ENCODE measurements at regions not wholly inside any gene's neighbourhood (a gene's known extent, or its start where the extent isn't known, plus 50 kb on each side); places are given as distances from the start of the nearest gene placed in this dataset.

DNA sequence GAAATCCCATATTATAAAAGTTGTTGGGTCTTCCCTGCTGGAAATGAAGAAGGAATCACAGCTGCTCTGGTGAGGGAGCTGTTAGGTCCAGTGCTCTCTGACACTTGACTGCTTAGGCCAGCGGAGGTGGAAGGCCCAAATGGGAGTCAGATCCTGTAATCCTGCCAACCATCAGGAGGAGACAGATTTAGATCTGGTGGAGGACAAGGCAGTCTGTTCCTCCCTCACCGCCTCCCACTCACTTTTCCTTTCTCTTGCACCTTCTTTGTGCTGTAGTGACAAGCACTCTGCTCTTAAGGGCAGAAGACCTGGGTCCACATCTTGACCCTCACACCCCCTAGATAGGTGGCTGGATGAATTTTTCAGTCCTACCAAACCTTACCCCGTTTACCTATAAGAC is 59.7 kb upstream of the CHST1 start:
- no peak for TF ChIP-seq EP300 (conservative IDR thresholded peaks at IDR 0.05; ENCODE audit: poor library complexity, severe bottlenecking)
- no peak for TF ChIP-seq EZH2 (IDR thresholded peaks at IDR 0.05; ENCODE audit: borderline replicate concordance, insufficient read depth, low read length, poor library complexity, severe bottlenecking)

Measured in neural cell (in vitro differentiated cells).